GM18526 (cell line): ENCODE measurements at regions not wholly inside any gene's neighbourhood (a gene's known extent, or its start where the extent isn't known, plus 50 kb on each side); places are given as distances from the start of the nearest gene placed in this dataset.

Experiments used
- POLR2A ChIP-seq: IDR thresholded peaks from 3 replicates; pipeline ENCODE4 v1.6.1; 2011; ENCODE audit not compliant: insufficient read length; ENCODE audit errors: extremely low read depth

DNA sequence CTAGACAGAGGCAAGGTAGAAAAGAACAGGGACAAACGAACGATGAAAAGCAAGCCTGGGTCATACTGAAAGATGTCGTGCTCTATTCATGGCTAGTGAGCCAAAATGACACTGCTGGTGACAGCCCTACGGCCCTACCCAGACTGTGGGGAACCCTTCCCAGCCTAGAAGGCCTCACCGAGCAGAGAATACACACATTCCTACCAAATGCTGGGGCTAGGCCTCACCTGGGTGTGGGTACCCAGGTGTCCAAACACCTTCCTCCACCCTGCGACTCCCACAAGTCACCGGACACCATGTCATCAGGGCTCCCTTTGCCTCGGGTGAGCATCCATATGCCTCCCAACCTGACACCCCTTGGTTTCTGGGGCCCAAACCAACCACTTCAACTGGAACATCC lies 85.3 kb upstream of the DOCK9 start:
- no peak for TF ChIP-seq POLR2A

- no peak for TF ChIP-seq POLR2A
These were observed 86.1 kb upstream of the DOCK9 start for GRCh38 chr13:99063952-99064351.

GRCh38 chr13:99064624-99065234 lies 86.9 kb upstream of the DOCK9 start:
- TF ChIP-seq POLR2A: no peak

- TF ChIP-seq POLR2A: no peak
These were observed 87.6 kb upstream of the DOCK9 start for GRCh38 chr13:99065235-99066015.

DNA sequence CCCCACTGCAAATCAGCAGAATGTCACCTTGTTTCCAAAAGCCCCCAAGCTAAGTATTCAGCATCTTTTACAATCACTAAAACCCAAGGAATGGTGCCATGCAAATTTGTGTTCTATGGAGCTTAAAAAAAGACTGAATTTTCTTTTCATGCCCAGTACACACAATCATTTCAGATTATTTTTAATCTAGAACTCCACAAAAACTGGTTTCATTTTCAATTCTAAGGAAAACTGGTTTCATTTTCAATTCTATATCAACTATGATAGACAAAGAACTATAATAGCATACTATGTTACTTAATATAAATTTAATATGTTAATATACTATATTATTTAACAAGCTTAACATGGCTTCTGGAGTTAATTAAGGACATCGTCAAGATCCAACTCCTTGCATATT lies 88.4 kb upstream of the DOCK9 start:
- no peak for TF ChIP-seq POLR2A

- no peak for TF ChIP-seq POLR2A
These were observed 89.5 kb upstream of the DOCK9 start for GRCh38 chr13:99067159-99067985.

GRCh38 chr13:99071211-99071610 lies 93.3 kb upstream of the DOCK9 start:
- TF ChIP-seq POLR2A: no peak

- TF ChIP-seq POLR2A: no peak
These were observed 93.8 kb upstream of the DOCK9 start for GRCh38 chr13:99071666-99072065.

GRCh38 chr13:99072356-99072755 lies 94.5 kb upstream of the DOCK9 start:
- TF ChIP-seq POLR2A: no peak

- no peak for TF ChIP-seq POLR2A
These were observed 95.1 kb upstream of the DOCK9 start for GRCh38 chr13:99072941-99073340.

GRCh38 chr13:99074693-99075092 lies 96.8 kb upstream of the DOCK9 start:
- no peak for TF ChIP-seq POLR2A

- TF ChIP-seq POLR2A: no peak
These were observed 97.7 kb upstream of the DOCK9 start for GRCh38 chr13:99075268-99076191.

GRCh38 chr13:99078017-99078771 lies 100.3 kb upstream of the DOCK9 start:
- TF ChIP-seq POLR2A: no peak

DNA sequence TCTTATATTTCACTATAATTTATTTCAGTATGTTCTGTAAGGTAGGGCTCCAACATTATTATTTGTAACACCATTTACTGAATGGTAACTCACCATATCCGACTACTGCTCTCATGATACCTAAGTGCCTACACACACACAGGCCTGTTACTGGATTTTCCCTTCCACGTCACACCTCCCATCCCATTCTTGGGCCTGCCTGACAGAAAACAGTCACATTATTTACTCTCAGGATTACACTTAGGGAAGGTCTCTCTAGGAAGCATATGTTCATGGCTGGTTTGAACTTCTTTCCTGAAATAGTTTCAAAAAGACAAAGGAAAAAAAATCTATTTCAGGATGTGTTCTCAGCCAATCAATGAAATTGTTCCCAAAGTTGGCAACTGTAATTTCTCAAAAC lies 102.3 kb upstream of the DOCK9 start:
- no peak for TF ChIP-seq POLR2A

DNA sequence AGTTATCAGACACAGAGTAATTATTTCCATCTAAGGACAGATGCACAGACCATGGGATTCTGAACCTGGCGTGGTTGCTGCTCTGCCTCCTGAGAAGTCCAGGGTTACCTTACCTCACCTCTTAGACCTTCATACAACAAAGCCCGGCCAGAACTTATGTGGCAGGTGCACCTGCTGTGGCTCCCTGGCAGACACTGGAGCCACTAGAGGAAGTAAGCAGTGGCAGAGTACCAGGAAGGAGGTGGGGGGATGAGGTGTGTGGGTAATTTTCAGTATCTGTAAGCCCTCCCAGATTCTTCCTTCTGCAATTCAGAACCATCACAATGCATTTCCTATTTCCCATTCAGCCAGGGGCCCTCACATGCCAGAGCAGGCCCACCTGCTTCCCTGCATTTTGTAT lies 106.1 kb upstream of the DOCK9 start:
- no peak for TF ChIP-seq POLR2A
